OCI-LY1 (cell line): ENCODE measurements at regions not wholly inside any gene's neighbourhood (a gene's known extent, or its start where the extent isn't known, plus 50 kb on each side); places are given as distances from the start of the nearest gene placed in this dataset.

Experiments
- CTCF ChIP-seq: fragments of 200-600 bp; sonication (generic), shearing (Covaris generic); IDR thresholded peaks from 2 replicates; pipeline ENCODE4 v1.5.1; 2017; ENCODE audit warnings: mild to moderate bottlenecking, antibody characterized with exemption, low read length, moderate library complexity, mixed read lengths
- EZH2 ChIP-seq: fragments of 200-600 bp; sonication (generic), shearing (Covaris generic); IDR thresholded peaks from 2 replicates; pipeline ENCODE4 v1.8.0; 2017; ENCODE audit warnings: borderline replicate concordance, mixed run types, mild to moderate bottlenecking, antibody characterized with exemption, low read length, moderate library complexity, mixed read lengths

GRCh38 chr2:22360735-22361374, 1024.1 kb upstream of the KLHL29 start:
- TF ChIP-seq CTCF (no peak), EZH2 (no peak)
